K562 (cell line): ENCODE measurements at regions not wholly inside any gene's neighbourhood (a gene's known extent, or its start where the extent isn't known, plus 50 kb on each side); places are given as distances from the start of the nearest gene placed in this dataset.

ENCODE experiments used
- ATAC-seq: fragments of 200-7000 bp; cut with Tn5 transposase; 3 replicates; pipeline ENCODE4 v1.9.1; 2020; ENCODE audit warnings: moderate library complexity
- BruUV-seq: library from RNA; stranded (reverse); fragments of 400-500 nt; replicated peaks from 2 replicates; lab custom pipeline; 2021; lab: Mats Ljungman, UMichigan
- CTCF ChIA-PET: fragments of 300-600 bp; formaldehyde crosslinking; extraction: SDS; loops from one replicate; lab custom pipeline; 2021; ENCODE audit warnings: low intra/inter-chr PET ratio; lab: Yijun Ruan, JAX
- POLR2A ChIA-PET: fragments of 300-600, 350-650 bp; sonication (Branson Sonifier 250); formaldehyde crosslinking; extraction: SDS; loops from one replicate; lab custom pipeline; 2021; ENCODE audit warnings: antibody characterized with exemption, inconsistent platforms; lab: Yijun Ruan, JAX
- DNase-seq, 4 experiments: peaks; one replicate each; pipeline versions ENCODE4 v3.0.0 to v3.0.0-alpha.2; 2011 to 2018; ENCODE audit warnings: low spot score in 3 of 4, mixed read lengths in 3 of 4; ENCODE audit errors: extremely low read depth in 1 of 4
- FAIRE-seq: peaks from 2 replicates; lab custom pipeline; 2011; peaks lifted over from hg19 to GRCh38; lab: Jason Lieb, UNC
- H2AFZ ChIP-seq: 2 replicates; pipeline ENCODE4 v1.6.0; 2011; ENCODE audit warnings: low read depth, low read length, control low read depth, inconsistent platforms
- H3K27ac ChIP-seq: fragments of 200-600 bp; 3 replicates; pipeline ENCODE4 v1.8.0; 2011; ENCODE audit warnings: low read depth, mild to moderate bottlenecking, control low read depth, inconsistent platforms, low read length, moderate library complexity, mixed read lengths; ENCODE audit errors: extremely low read depth
- H3K27me3 ChIP-seq, 2 experiments: fragments of 300-600 bp in 1 of 2; 2 replicates in 1 of 2; 3 replicates in 1 of 2; pipeline versions ENCODE4 v1.6.0 to v1.8.0; 2011; ENCODE audit warnings: inconsistent platforms in 2 of 2, low read length in 2 of 2, mild to moderate bottlenecking in 1 of 2, mixed read lengths in 1 of 2, moderate library complexity in 1 of 2; ENCODE audit not compliant: control insufficient read depth in 2 of 2, insufficient read depth in 2 of 2
- H3K36me3 ChIP-seq: fragments of 300-600 bp; 3 replicates; pipeline ENCODE4 v1.8.0; 2011; ENCODE audit warnings: mild to moderate bottlenecking, low read length, inconsistent platforms; ENCODE audit not compliant: control insufficient read depth, insufficient read depth
- H3K4me1 ChIP-seq, 2 experiments: fragments of 200-600 bp in 1 of 2; replicated peaks in 1 of 2; 2 replicates in 1 of 2; 3 replicates in 1 of 2; pipeline versions ENCODE4 v1.5.1 to v1.8.0; 2011; ENCODE audit warnings: inconsistent platforms in 2 of 2, low read length in 2 of 2, mild to moderate bottlenecking in 1 of 2, mixed read lengths in 1 of 2, moderate library complexity in 1 of 2; ENCODE audit not compliant: control insufficient read depth in 2 of 2, insufficient read depth in 2 of 2
- H3K4me2 ChIP-seq: 2 replicates; pipeline ENCODE4 v1.6.1; 2011; ENCODE audit warnings: low read length, control low read depth, inconsistent platforms, mixed read lengths; ENCODE audit not compliant: insufficient read depth
- H3K4me3 ChIP-seq: fragments of 200-600 bp; sonication (generic), shearing (Covaris generic); 2 replicates; pipeline ENCODE4 v1.5.1; 2016; ENCODE audit warnings: control low read depth, inconsistent platforms
- H3K79me2 ChIP-seq: fragments of 200-600 bp; 3 replicates; pipeline ENCODE4 v1.8.0; 2011; ENCODE audit warnings: low read length, inconsistent platforms; ENCODE audit not compliant: control insufficient read depth, insufficient read depth
- H3K9ac ChIP-seq, 2 experiments: 2 replicates each; pipeline versions ENCODE4 v1.6.0 to v1.6.1; 2011; ENCODE audit warnings: low read depth in 2 of 2, low read length in 2 of 2, control low read depth in 1 of 2, inconsistent platforms in 1 of 2, mild to moderate bottlenecking in 1 of 2, mixed read lengths in 1 of 2; ENCODE audit not compliant: insufficient read depth in 1 of 2
- H3K9me1 ChIP-seq: one replicate; pipeline ENCODE4 v1.6.0; 2011; ENCODE audit warnings: inconsistent platforms, mild to moderate bottlenecking, low read length, moderate library complexity; ENCODE audit not compliant: control insufficient read depth, insufficient read depth
- H3K9me3 ChIP-seq: replicated peaks from 2 replicates; pipeline ENCODE4 v1.5.1; 2011; ENCODE audit warnings: low read depth, low read length, inconsistent platforms; ENCODE audit not compliant: control insufficient read depth, insufficient read depth
- H4K20me1 ChIP-seq: replicated peaks from 2 replicates; pipeline ENCODE4 v1.6.1; 2011; ENCODE audit warnings: low read length, inconsistent platforms, mixed read lengths; ENCODE audit not compliant: control insufficient read depth, insufficient read depth
- BDP1 ChIP-seq: IDR thresholded peaks from 3 replicates; pipeline ENCODE4 v1.6.1; 2011; ENCODE audit not compliant: insufficient read length, insufficient read depth
- BRF1 ChIP-seq: IDR thresholded peaks from 3 replicates; pipeline ENCODE4 v1.6.1; 2011; ENCODE audit warnings: borderline replicate concordance, mild to moderate bottlenecking; ENCODE audit not compliant: insufficient read length; ENCODE audit errors: extremely low read depth
- C11orf30 ChIP-seq: fragments of 450-650 bp; IDR thresholded peaks from 2 replicates; pipeline ENCODE4 v1.6.1; 2016; ENCODE audit warnings: low read depth, mild to moderate bottlenecking
- CBX8 ChIP-seq: fragments of 200-600 bp; sonication (generic); IDR thresholded peaks from 2 replicates; pipeline ENCODE4 v1.6.1; 2012; ENCODE audit warnings: borderline replicate concordance, mixed run types, low read depth, mild to moderate bottlenecking, moderate library complexity, mixed read lengths, low read length, control low read depth, inconsistent platforms; ENCODE audit not compliant: poor library complexity, severe bottlenecking; ENCODE audit errors: extremely low read depth
- CXXC5 ChIP-seq: fragments of 250-450 bp; sonication (Bioruptor Pico); IDR thresholded peaks from 2 replicates; pipeline ENCODE4 v1.8.0; 2022; ENCODE audit warnings: inconsistent platforms, mild to moderate bottlenecking, moderate library complexity
- DMBX1 ChIP-seq: fragments of 250-450 bp; sonication (Bioruptor Pico); IDR thresholded peaks from 2 replicates; pipeline ENCODE4 v1.8.0; 2022; ENCODE audit warnings: inconsistent platforms, mild to moderate bottlenecking, moderate library complexity, borderline replicate concordance
- EWSR1 ChIP-seq: fragments of 450-650 bp; IDR thresholded peaks from 2 replicates; pipeline ENCODE4 v1.6.1; 2018; ENCODE audit warnings: borderline replicate concordance, mild to moderate bottlenecking, low read depth, moderate library complexity; ENCODE audit not compliant: partially characterized antibody
- IFI16 ChIP-seq: fragments of 250-450 bp; sonication (Bioruptor Pico); IDR thresholded peaks from 2 replicates; pipeline ENCODE4 v2.1.2; 2022; ENCODE audit warnings: mild to moderate bottlenecking, inconsistent platforms
- KAT8 ChIP-seq: fragments of 450-650 bp; IDR thresholded peaks from 2 replicates; pipeline ENCODE4 v1.6.1; 2016; ENCODE audit warnings: low read depth, mild to moderate bottlenecking
- KDM2B ChIP-seq: fragments of 250-450 bp; sonication (Bioruptor Pico); IDR thresholded peaks from 2 replicates; pipeline ENCODE4 v1.8.0; 2021; ENCODE audit warnings: mild to moderate bottlenecking, moderate library complexity
- MCM7 ChIP-seq, 2 experiments: fragments of 450-650 bp; IDR thresholded peaks; 2 replicates each; pipeline ENCODE4 v1.6.1; 2016 to 2018
- POLR3A ChIP-seq: IDR thresholded peaks from 2 replicates; pipeline ENCODE4 v1.6.1; 2011; ENCODE audit warnings: borderline replicate concordance, mild to moderate bottlenecking, moderate library complexity; ENCODE audit not compliant: insufficient read length, insufficient read depth; ENCODE audit errors: extremely low read depth
- SMARCB1 ChIP-seq: IDR thresholded peaks from 2 replicates; pipeline ENCODE4 v1.6.1; 2011; ENCODE audit warnings: improper control_type of control experiment, low read depth; ENCODE audit not compliant: insufficient read length
- SMARCC2 ChIP-seq: fragments of 450-650 bp; IDR thresholded peaks from 2 replicates; pipeline ENCODE4 v1.6.1; 2017; ENCODE audit warnings: antibody characterized with exemption, moderate library complexity, mild to moderate bottlenecking, low read depth
- TBP ChIP-seq: optimal IDR thresholded peaks from 2 replicates; pipeline ENCODE3; 2011; ENCODE audit warnings: low read depth, low read length, improper control_type of control experiment
- U2AF1 ChIP-seq: fragments of 200-400 bp; formaldehyde crosslinking; optimal IDR thresholded peaks from 2 replicates; pipeline ENCODE3; 2017; ENCODE audit warnings: mild to moderate bottlenecking, low read depth, low read length, moderate library complexity
- XRCC3 ChIP-seq: fragments of 450-650 bp; IDR thresholded peaks from 2 replicates; pipeline ENCODE4 v1.6.1; 2017; ENCODE audit warnings: mild to moderate bottlenecking, moderate library complexity
- ZFP91 ChIP-seq: sonication (generic); formaldehyde crosslinking; IDR thresholded peaks from 2 replicates; pipeline ENCODE4 v1.8.0; 2022; ENCODE audit warnings: mild to moderate bottlenecking, missing genetic modification reagents
- ZNF277 ChIP-seq: fragments of 250-450 bp; sonication (Bioruptor Pico); IDR thresholded peaks from 2 replicates; pipeline ENCODE4 v1.8.0; 2022; ENCODE audit warnings: inconsistent platforms, mild to moderate bottlenecking, moderate library complexity, borderline replicate concordance
- WGBS: fragments of 100-300 bp; shearing (Covaris generic); methylation state at CpG from one replicate; pipeline ENCODE4 v1.1.6; 2016; ENCODE audit warnings: low coverage, mixed read lengths; ENCODE audit not compliant: insufficient coverage; ENCODE audit errors: missing lambda C conversion rate; 5-methylcytosine and 5-hydroxymethylcytosine counted together
- in situ Hi-C: fragments of 300-500 bp; cut with MboI; formaldehyde crosslinking; loops from 4 replicates; pipeline ENCODE4 v1.15.0; 2018; ENCODE audit warnings: inconsistent platforms, mixed read lengths
- intact Hi-C: fragments of 100-400 bp; cut with micrococcal nuclease; formaldehyde crosslinking; loops from 2 replicates; pipeline ENCODE4 v1.14.2; 2022

DNA sequence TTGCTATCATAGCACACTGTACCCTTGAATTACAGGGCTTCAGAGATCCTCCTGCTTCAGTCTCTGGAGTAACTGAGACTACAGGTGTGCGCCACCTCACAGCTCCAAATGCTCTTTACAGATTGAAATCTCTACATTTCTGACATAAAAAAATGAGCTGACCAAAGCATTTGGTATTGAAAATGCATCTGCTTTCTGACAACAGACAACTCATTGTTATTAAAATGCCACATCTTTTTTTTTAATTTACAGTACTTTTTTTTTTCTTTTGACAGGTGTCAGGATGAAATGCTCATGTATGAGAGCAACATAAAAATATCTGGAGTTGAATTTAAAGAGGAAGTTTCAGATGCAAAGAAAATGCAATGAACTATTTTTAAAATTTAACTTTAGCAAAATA is 764.5 kb downstream of the TRAM1L1 start (continued):
- TF ChIP-seq ZFP91 (CRISPR knock-in tag) = no peak
- TF ChIP-seq IFI16 (CRISPR knock-in tag) = no peak
- TF ChIP-seq KDM2B (CRISPR knock-in tag) = no peak
- no peak for TF ChIP-seq MCM7 (IDR thresholded peaks at IDR 0.05)
- no peak for TF ChIP-seq BDP1

- no peak for ATAC-seq
- POLR2A ChIA-PET = no interaction called here
- Histone ChIP-seq H3K9ac (no peak overlapping the region), H3K4me3 (no peak overlapping the region), H3K36me3 (no peaks in the 10 kb centered on the region), H3K4me1 (no peaks in the 10 kb centered on the region), H2AFZ (no peak overlapping the region), H3K4me2 (no peak overlapping the region), H3K27me3 (no peaks in the 10 kb centered on the region), H4K20me1 (no peaks in the 10 kb centered on the region), H3K9me1 (no peaks in the 10 kb centered on the region), H3K9me3 (no peaks in the 10 kb centered on the region), H3K27ac (no peak overlapping the region), H3K79me2 (no peaks in the 10 kb centered on the region)
- in situ Hi-C loops = no loop called here
- CTCF ChIA-PET = no interaction called here
- WGBS = 0% methylated on average over 1 of the region's 1 CpG
- DNase-seq = no peak
- FAIRE-seq = no peak
- intact Hi-C loops = no loop called here
- no TSS peak for BruUV-seq
- TF ChIP-seq XRCC3 (no peak), SMARCB1 (no peak), EWSR1 (no peak), POLR3A (no peak), CXXC5 (CRISPR knock-in tag) (no peak), SMARCC2 (no peak), KAT8 (no peak), BRF1 (no peak), TBP (no peak), DMBX1 (CRISPR knock-in tag) (no peak), CBX8 (no peak), C11orf30 (no peak), U2AF1 (no peak), ZNF277 (CRISPR knock-in tag) (no peak)
Measured at GRCh38 chr4:116303736-116304188, 781.6 kb downstream of the TRAM1L1 start.
